ENCODE measurements at regions not wholly inside any gene's neighbourhood (a gene's known extent, or its start where the extent isn't known, plus 50 kb on each side); places are given as distances from the start of the nearest gene placed in this dataset.

DNA sequence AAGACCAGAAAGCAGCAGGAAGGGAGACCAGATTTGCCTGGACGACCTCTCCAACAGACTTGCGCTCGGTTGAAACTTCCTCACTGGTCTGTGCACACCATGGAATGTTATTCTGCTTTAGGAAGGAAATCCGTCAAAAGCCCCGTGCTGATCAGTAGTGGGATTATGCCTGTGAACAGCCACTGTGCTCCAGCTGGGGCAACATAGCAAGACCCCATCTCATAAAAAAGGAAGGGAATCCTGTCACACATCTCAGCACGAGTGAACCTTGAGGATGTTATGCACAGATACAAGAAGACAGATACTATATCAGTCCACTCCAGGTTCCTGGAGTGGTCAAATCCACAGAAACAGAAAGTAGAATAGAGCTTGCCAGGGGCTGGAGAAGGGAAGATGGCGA, 86.9 kb upstream of the FOXC1 start:
- TF ChIP-seq EZH2 (IDR thresholded peaks at IDR 0.05; ENCODE audit: borderline replicate concordance, low read length), result no peak
- TF ChIP-seq, protein P1, sequence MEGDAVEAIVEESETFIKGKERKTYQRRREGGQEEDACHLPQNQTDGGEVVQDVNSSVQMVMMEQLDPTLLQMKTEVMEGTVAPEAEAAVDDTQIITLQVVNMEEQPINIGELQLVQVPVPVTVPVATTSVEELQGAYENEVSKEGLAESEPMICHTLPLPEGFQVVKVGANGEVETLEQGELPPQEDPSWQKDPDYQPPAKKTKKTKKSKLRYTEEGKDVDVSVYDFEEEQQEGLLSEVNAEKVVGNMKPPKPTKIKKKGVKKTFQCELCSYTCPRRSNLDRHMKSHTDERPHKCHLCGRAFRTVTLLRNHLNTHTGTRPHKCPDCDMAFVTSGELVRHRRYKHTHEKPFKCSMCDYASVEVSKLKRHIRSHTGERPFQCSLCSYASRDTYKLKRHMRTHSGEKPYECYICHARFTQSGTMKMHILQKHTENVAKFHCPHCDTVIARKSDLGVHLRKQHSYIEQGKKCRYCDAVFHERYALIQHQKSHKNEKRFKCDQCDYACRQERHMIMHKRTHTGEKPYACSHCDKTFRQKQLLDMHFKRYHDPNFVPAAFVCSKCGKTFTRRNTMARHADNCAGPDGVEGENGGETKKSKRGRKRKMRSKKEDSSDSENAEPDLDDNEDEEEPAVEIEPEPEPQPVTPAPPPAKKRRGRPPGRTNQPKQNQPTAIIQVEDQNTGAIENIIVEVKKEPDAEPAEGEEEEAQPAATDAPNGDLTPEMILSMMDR (conservative IDR thresholded peaks at IDR 0.05 in 1 of 2, IDR thresholded peaks at IDR 0.05 in 1 of 2; ENCODE audit: extremely low read depth in 1 of 2, insufficient read depth in 1 of 2, low read depth in 1 of 2, low read length in 2 of 2), result no peak
